ENCODE measurements at regions not wholly inside any gene's neighbourhood (a gene's known extent, or its start where the extent isn't known, plus 50 kb on each side); places are given as distances from the start of the nearest gene placed in this dataset.

- H3K9ac ChIP-seq (ENCODE audit: low read depth, low read length), result no peak overlapping the region
- H3K4me1 ChIP-seq (ENCODE audit: insufficient read depth, low read length), result no peaks in the 10 kb centered on the region
- no peak overlapping the region for H3K4me3 ChIP-seq (ENCODE audit: low read length)
- no peaks in the 10 kb centered on the region for H3K9me3 ChIP-seq (ENCODE audit: insufficient read depth, low read depth, low read length)
- no peak overlapping the region for H3K27ac ChIP-seq (ENCODE audit: low read depth, low read length)
- H3K36me3 ChIP-seq (ENCODE audit: insufficient read depth, low read length), result no peaks in the 10 kb centered on the region
- 84% methylated on average over 5 of the region's 5 CpGs for WGBS
- no peaks in the 10 kb centered on the region for H3K27me3 ChIP-seq (ENCODE audit: insufficient read depth, low read length)
Observed at GRCh38 chr18:22483407-22483806, 65.7 kb upstream of the CTAGE1 start.

- Histone ChIP-seq H3K27me3 (ENCODE audit: insufficient read depth, low read length) (no peaks in the 10 kb centered on the region), H3K4me1 (ENCODE audit: insufficient read depth, low read length) (no peaks in the 10 kb centered on the region), H3K36me3 (ENCODE audit: insufficient read depth, low read length) (no peaks in the 10 kb centered on the region), H3K9me3 (ENCODE audit: insufficient read depth, low read depth, low read length) (no peaks in the 10 kb centered on the region), H3K9ac (ENCODE audit: low read depth, low read length) (no peak overlapping the region), H3K27ac (ENCODE audit: low read depth, low read length) (no peak overlapping the region), H3K4me3 (ENCODE audit: low read length) (no peak overlapping the region)
- 87% methylated on average over 2 of the region's 2 CpGs for WGBS
Observed at GRCh38 chr18:22484471-22484870, 66.8 kb upstream of the CTAGE1 start.

- Histone ChIP-seq H3K36me3 (ENCODE audit: insufficient read depth, low read length) (no peaks in the 10 kb centered on the region), H3K27ac (ENCODE audit: low read depth, low read length) (no peak overlapping the region), H3K4me3 (ENCODE audit: low read length) (no peak overlapping the region), H3K9ac (ENCODE audit: low read depth, low read length) (no peak overlapping the region), H3K9me3 (ENCODE audit: insufficient read depth, low read depth, low read length) (no peaks in the 10 kb centered on the region), H3K4me1 (ENCODE audit: insufficient read depth, low read length) (no peaks in the 10 kb centered on the region), H3K27me3 (ENCODE audit: insufficient read depth, low read length) (no peaks in the 10 kb centered on the region)
- WGBS, result 90% methylated on average over 6 of the region's 6 CpGs
Observed at GRCh38 chr18:22485808-22486244, 68.1 kb upstream of the CTAGE1 start.

GRCh38 chr18:22486667-22487066, 69.0 kb upstream of the CTAGE1 start:
- H3K4me1 ChIP-seq (ENCODE audit: insufficient read depth, low read length), result no peaks in the 10 kb centered on the region
- WGBS, result no CpG with 5 or more reads among the region's 1 CpG
- no peaks in the 10 kb centered on the region for H3K27me3 ChIP-seq (ENCODE audit: insufficient read depth, low read length)

GRCh38 chr18:22488554-22488953, 70.8 kb upstream of the CTAGE1 start:
- WGBS, result 92% methylated on average over 5 of the region's 5 CpGs
- Histone ChIP-seq H3K9me3 (ENCODE audit: insufficient read depth, low read depth, low read length) (no peaks in the 10 kb centered on the region), H3K9ac (ENCODE audit: low read depth, low read length) (no peak overlapping the region), H3K4me1 (ENCODE audit: insufficient read depth, low read length) (no peaks in the 10 kb centered on the region), H3K27ac (ENCODE audit: low read depth, low read length) (no peak overlapping the region), H3K4me3 (ENCODE audit: low read length) (no peak overlapping the region), H3K27me3 (ENCODE audit: insufficient read depth, low read length) (no peaks in the 10 kb centered on the region), H3K36me3 (ENCODE audit: insufficient read depth, low read length) (no peaks in the 10 kb centered on the region)

More at GRCh38 chr18:22486667-22487066, 69.0 kb upstream of the CTAGE1 start:
- Histone ChIP-seq H3K9me3 (ENCODE audit: insufficient read depth, low read depth, low read length) (no peaks in the 10 kb centered on the region), H3K27ac (ENCODE audit: low read depth, low read length) (no peak overlapping the region), H3K36me3 (ENCODE audit: insufficient read depth, low read length) (no peaks in the 10 kb centered on the region), H3K9ac (ENCODE audit: low read depth, low read length) (no peak overlapping the region), H3K4me3 (ENCODE audit: low read length) (no peak overlapping the region)

GRCh38 chr18:22489704-22490103, 72.0 kb upstream of the CTAGE1 start:
- Histone ChIP-seq H3K4me3 (ENCODE audit: low read length) (no peak overlapping the region), H3K9ac (ENCODE audit: low read depth, low read length) (no peak overlapping the region), H3K27ac (ENCODE audit: low read depth, low read length) (no peak overlapping the region), H3K9me3 (ENCODE audit: insufficient read depth, low read depth, low read length) (no peaks in the 10 kb centered on the region), H3K36me3 (ENCODE audit: insufficient read depth, low read length) (no peaks in the 10 kb centered on the region), H3K4me1 (ENCODE audit: insufficient read depth, low read length) (peaks cover 8% of the 10 kb centered on the region; the same call in 1 of the 2 replicates), H3K27me3 (ENCODE audit: insufficient read depth, low read length) (no peaks in the 10 kb centered on the region)
- 71% methylated on average over 1 of the region's 1 CpG for WGBS

- Histone ChIP-seq H3K36me3 (ENCODE audit: insufficient read depth, low read length) (no peaks in the 10 kb centered on the region), H3K27ac (ENCODE audit: low read depth, low read length) (no peak overlapping the region), H3K9ac (ENCODE audit: low read depth, low read length) (no peak overlapping the region), H3K9me3 (ENCODE audit: insufficient read depth, low read depth, low read length) (no peaks in the 10 kb centered on the region), H3K4me3 (ENCODE audit: low read length) (no peak overlapping the region), H3K27me3 (ENCODE audit: insufficient read depth, low read length) (no peaks in the 10 kb centered on the region), H3K4me1 (ENCODE audit: insufficient read depth, low read length) (peaks cover 13% of the 10 kb centered on the region; the same call in 1 of the 2 replicates)
- WGBS, result 90% methylated on average over 4 of the region's 4 CpGs
Observed at GRCh38 chr18:22490429-22490846, 72.7 kb upstream of the CTAGE1 start.

- Histone ChIP-seq H3K27me3 (ENCODE audit: insufficient read depth, low read length) (no peaks in the 10 kb centered on the region), H3K27ac (ENCODE audit: low read depth, low read length) (no peak overlapping the region), H3K9ac (ENCODE audit: low read depth, low read length) (no peak overlapping the region), H3K9me3 (ENCODE audit: insufficient read depth, low read depth, low read length) (0 out of 2 replicates have a peak, but pooled peaks cover 10% of the 10 kb centered on the region), H3K4me3 (ENCODE audit: low read length) (no peak overlapping the region), H3K36me3 (ENCODE audit: insufficient read depth, low read length) (no peaks in the 10 kb centered on the region), H3K4me1 (ENCODE audit: insufficient read depth, low read length) (peaks cover 13% of the 10 kb centered on the region; the same call in 1 of the 2 replicates)
Observed at GRCh38 chr18:22493255-22493654, 75.5 kb upstream of the CTAGE1 start.

- 83% methylated on average over 4 of the region's 4 CpGs for WGBS
- Histone ChIP-seq H3K27ac (ENCODE audit: low read depth, low read length) (no peak overlapping the region), H3K36me3 (ENCODE audit: insufficient read depth, low read length) (no peaks in the 10 kb centered on the region), H3K4me3 (ENCODE audit: low read length) (no peak overlapping the region), H3K9me3 (ENCODE audit: insufficient read depth, low read depth, low read length) (0 out of 2 replicates have a peak, but pooled peaks cover 13% of the 10 kb centered on the region), H3K9ac (ENCODE audit: low read depth, low read length) (no peak overlapping the region), H3K4me1 (ENCODE audit: insufficient read depth, low read length) (peaks cover 13% of the 10 kb centered on the region; the same call in 1 of the 2 replicates), H3K27me3 (ENCODE audit: insufficient read depth, low read length) (no peaks in the 10 kb centered on the region)
Observed at GRCh38 chr18:22493940-22494339, 76.2 kb upstream of the CTAGE1 start.

- Histone ChIP-seq H3K27me3 (ENCODE audit: insufficient read depth, low read length) (no peaks in the 10 kb centered on the region), H3K36me3 (ENCODE audit: insufficient read depth, low read length) (no peaks in the 10 kb centered on the region), H3K27ac (ENCODE audit: low read depth, low read length) (no peak overlapping the region), H3K9me3 (ENCODE audit: insufficient read depth, low read depth, low read length) (0 out of 2 replicates have a peak, but pooled peaks cover 20% of the 10 kb centered on the region), H3K9ac (ENCODE audit: low read depth, low read length) (no peak overlapping the region), H3K4me1 (ENCODE audit: insufficient read depth, low read length) (peaks cover 13% of the 10 kb centered on the region; the same call in 1 of the 2 replicates), H3K4me3 (ENCODE audit: low read length) (no peak overlapping the region)
- 47% methylated on average over 2 of the region's 2 CpGs for WGBS
Observed at GRCh38 chr18:22494771-22495170, 77.1 kb upstream of the CTAGE1 start.

GRCh38 chr18:22499421-22499820, 81.7 kb upstream of the CTAGE1 start:
- Histone ChIP-seq H3K9me3 (ENCODE audit: insufficient read depth, low read depth, low read length) (0 out of 2 replicates have a peak, but pooled peaks cover 23% of the 10 kb centered on the region), H3K9ac (ENCODE audit: low read depth, low read length) (no peak overlapping the region), H3K4me1 (ENCODE audit: insufficient read depth, low read length) (peaks cover 7% of the 10 kb centered on the region; the same call in 1 of the 2 replicates), H3K27me3 (ENCODE audit: insufficient read depth, low read length) (no peaks in the 10 kb centered on the region), H3K36me3 (ENCODE audit: insufficient read depth, low read length) (no peaks in the 10 kb centered on the region), H3K27ac (ENCODE audit: low read depth, low read length) (no peak overlapping the region), H3K4me3 (ENCODE audit: low read length) (no peak overlapping the region)

GRCh38 chr18:22503803-22504202, 86.1 kb upstream of the CTAGE1 start:
- 99% methylated on average over 3 of the region's 3 CpGs for WGBS
- H3K27ac ChIP-seq (ENCODE audit: low read depth, low read length), result no peak overlapping the region

More at GRCh38 chr18:22503803-22504202, 86.1 kb upstream of the CTAGE1 start:
- Histone ChIP-seq H3K27me3 (ENCODE audit: insufficient read depth, low read length) (no peaks in the 10 kb centered on the region), H3K36me3 (ENCODE audit: insufficient read depth, low read length) (no peaks in the 10 kb centered on the region), H3K9ac (ENCODE audit: low read depth, low read length) (no peak overlapping the region), H3K4me3 (ENCODE audit: low read length) (no peak overlapping the region), H3K9me3 (ENCODE audit: insufficient read depth, low read depth, low read length) (0 out of 2 replicates have a peak, but pooled peaks cover 11% of the 10 kb centered on the region), H3K4me1 (ENCODE audit: insufficient read depth, low read length) (no peaks in the 10 kb centered on the region)
